HG03571 (cell line): ENCODE measurements at regions not wholly inside any gene's neighbourhood (a gene's known extent, or its start where the extent isn't known, plus 50 kb on each side); places are given as distances from the start of the nearest gene placed in this dataset.
"Not testable (repeated sequence)": the region's sequence is repeated elsewhere in the genome, so short reads cannot be mapped to it uniquely, and the experiment has no call there.

Source experiments
- ATAC-seq: cut with Tn5 transposase; IDR thresholded peaks from one replicate; pipeline ENCODE4 v1.9.1; 2021; ENCODE audit not compliant: unreplicated experiment

- ATAC-seq, result no peak
These were observed 307.7 kb upstream of the MEF2C start for GRCh38 chr5:89190515-89191265.

- ATAC-seq, result no peak
These were observed 305.0 kb upstream of the MEF2C start for GRCh38 chr5:89187883-89188465.

GRCh38 chr5:89187268-89187667 is 304.3 kb upstream of the MEF2C start:
- no peak for ATAC-seq

DNA sequence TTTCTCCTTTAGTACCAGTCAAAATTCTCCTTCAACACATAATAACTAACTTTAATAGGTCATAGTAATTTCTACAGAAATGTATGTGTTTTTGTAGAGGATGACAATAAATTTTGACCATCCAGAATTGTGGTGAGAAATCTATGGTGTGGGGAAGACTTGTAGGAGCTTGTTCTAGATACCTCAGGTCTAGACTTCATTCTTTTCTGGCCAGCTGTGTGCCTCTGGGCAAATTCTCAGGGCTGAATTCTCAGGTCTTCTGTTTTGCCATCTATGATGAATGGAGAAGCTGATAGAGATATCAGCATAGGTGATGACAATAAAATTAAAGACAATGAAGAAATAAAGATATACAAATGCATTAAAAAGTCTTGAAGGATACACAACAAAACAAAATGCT is 298.6 kb upstream of the MEF2C start:
- ATAC-seq, result no peak

GRCh38 chr5:89179731-89180130 is 296.7 kb upstream of the MEF2C start:
- no peak for ATAC-seq

- ATAC-seq, result no peak
These were observed 295.6 kb upstream of the MEF2C start for GRCh38 chr5:89178541-89178940.

DNA sequence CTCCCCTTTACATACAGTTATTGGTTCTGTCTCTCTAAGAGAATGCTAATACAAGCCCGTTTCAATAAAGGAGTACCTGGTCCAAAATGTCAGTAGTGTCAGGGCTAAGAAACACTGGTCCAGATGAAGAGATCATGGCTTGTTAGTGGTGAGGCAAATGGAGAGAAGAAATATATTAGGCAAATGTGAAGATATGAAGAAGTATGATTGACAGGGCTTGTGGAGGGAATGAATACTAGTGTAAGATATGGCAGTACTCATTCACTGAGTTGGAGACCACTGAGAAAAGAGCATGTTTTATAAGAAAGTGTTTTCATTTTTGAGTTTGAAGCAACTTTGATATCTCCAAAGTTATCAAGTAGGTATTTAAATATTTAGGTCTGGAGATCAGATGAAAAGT is 290.5 kb upstream of the MEF2C start:
- no peak for ATAC-seq

- ATAC-seq, result no peak
These were observed 285.8 kb upstream of the MEF2C start for GRCh38 chr5:89168766-89169165.

- ATAC-seq, result not testable (repeated sequence)
These were observed 281.7 kb upstream of the MEF2C start for GRCh38 chr5:89164703-89165102.

- ATAC-seq, result no peak
These were observed 273.2 kb upstream of the MEF2C start for GRCh38 chr5:89156226-89156625.

- no peak for ATAC-seq
These were observed 264.0 kb upstream of the MEF2C start for GRCh38 chr5:89147031-89147430.

- no peak for ATAC-seq
These were observed 254.2 kb upstream of the MEF2C start for GRCh38 chr5:89137148-89137547.

DNA sequence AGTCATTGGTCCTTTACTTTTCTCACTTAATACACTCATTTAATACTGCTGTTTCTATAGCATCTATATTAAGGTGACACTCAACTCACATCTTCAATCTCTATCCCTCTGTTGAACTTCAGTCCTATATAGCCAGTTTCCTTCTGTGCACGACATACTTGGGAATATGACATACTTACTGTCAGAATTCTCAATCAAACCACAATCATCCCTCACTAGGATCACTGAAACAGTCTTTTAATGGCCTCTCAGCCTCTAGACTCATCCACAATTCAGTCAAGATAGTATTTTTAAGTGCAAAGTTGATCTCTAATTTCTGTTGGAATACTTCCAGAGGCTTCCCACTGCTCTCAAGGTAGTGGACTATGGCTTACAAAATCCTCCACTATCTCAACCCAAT is 251.0 kb upstream of the MEF2C start:
- ATAC-seq, result no peak

DNA sequence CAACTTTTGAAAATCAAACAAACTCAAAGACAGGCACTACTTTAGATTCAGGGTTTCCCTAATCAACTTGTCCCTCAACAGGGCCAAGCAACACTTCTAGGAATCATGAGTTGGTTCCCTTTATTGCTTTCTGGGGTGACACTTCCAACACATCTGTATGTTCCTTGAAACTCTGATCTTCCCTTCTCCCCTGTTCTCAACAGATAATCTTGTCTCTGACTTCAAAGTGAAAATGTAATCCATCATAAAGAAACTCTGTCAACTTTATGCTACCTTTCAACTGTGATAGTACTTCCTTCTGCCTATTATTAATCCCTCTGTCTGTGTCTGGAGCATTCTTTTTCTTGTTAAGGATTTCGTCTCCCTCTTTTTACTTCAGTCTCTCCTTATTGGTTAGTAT is 250.1 kb upstream of the MEF2C start:
- ATAC-seq, result no peak

- no peak for ATAC-seq
These were observed 247.9 kb upstream of the MEF2C start for GRCh38 chr5:89130851-89131250.

DNA sequence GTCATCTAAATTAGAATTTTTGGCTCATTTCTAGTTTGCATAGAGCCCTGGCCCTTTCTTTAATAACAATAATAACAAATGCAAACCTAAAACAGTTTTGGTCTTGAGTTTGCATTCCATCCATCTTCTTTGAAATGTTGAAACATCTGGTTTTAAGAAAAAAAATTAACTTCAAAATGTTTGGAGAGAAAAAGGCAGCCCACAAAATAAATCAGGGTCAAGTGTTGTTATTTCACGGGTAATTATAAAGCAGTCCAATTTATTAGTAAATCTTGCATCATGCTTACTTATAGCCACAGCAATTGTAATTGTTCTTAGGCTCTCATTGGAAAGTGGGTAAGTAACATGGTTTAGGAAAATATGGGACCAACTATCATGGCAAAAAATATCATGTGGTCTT is 247.0 kb upstream of the MEF2C start:
- no peak for ATAC-seq

DNA sequence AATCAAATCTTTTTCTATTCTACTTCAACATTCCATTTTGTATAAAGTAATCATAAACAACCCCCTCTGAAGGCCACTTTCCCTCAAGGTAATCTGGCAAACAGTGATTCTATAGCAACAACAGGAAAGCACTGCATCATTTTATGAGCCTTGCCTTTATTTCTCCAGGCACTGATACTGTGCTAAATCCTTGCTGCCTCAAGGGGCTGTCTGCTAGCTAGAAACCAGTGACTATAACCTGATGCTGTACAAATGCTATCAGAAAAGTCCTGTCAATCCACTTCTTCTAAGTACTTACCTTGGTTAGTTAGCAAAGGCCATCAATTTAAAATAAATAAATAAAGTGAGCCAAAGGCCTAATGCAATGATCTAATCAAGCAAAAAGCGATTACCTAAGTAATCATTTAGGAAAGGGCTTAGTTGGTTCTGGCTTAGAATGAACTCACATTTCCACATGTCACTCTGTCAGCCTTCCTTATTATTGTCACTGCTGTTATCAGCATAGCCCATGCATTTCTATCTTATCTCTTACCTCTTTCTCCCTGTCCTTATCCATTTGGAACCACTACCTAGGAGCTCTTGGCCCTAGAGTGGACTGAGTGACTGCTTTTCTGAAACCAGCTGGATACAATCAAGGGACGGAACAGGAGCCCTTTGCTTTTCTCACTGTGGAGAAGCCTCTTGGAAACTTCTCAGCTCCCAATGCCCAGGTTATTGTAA is 246.1 kb upstream of the MEF2C start:
- ATAC-seq, result no peak

- no peak for ATAC-seq
These were observed 245.1 kb upstream of the MEF2C start for GRCh38 chr5:89128092-89128491.

GRCh38 chr5:89127191-89127590 is 244.2 kb upstream of the MEF2C start:
- no peak for ATAC-seq

DNA sequence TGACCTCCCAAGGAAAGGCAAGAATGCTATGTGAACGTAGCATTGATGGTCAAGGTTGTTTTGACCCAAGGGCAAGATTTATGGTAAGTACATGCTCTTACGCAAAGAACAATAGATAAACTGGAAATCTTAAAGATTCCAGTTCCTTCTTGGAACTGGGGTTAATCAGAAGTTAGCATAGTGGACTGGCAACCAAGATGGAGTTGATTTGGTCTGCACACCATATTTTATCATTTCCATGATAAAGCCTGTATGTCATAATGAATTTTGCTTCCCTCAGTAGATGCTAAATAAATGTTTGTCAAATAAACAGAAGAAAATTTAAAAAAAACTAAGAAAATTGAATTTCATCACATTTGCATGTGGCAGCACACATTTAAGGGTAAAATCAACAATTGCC is 242.4 kb upstream of the MEF2C start:
- ATAC-seq, result no peak

DNA sequence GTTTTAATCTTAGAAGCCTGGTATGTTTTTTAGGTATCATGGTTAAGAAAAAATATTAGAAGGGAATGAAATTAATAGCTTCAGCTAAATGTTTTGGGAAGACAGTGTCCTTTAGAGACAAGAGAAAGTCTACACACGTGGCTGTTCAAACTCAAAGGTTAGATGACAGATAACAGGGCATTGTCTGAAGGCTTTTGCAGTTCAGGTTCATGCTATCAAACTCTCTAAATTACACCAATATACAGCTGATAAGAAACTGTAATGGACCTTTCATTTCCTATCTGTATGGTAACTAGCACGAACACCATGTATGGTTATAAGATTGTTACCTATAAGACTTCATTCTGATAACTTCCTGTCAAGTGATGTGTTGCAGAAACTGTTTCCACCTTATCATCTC is 240.6 kb upstream of the MEF2C start:
- no peak for ATAC-seq

DNA sequence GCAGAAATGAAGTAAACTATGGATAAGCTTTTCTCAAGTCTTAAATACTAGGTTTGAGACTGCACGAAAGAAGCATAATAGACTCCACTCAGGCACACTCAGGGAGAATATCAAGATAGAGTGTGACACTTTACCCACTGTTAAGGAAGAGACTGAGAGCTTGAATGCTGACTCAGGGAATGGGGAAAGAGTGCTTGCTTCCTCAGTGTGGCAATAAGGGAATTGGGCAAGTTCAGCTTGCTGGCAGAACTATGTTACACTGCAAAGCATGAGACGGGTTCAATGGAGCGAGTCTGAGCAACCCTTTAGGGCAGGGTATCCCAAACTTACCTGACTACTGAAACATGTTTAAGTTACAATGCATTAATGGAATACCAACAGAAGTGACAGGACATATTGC is 237.7 kb upstream of the MEF2C start:
- ATAC-seq, result no peak
